ENCODE measurements at regions not wholly inside any gene's neighbourhood (a gene's known extent, or its start where the extent isn't known, plus 50 kb on each side); places are given as distances from the start of the nearest gene placed in this dataset.

GRCh38 chr20:20799716-20800312, 87.4 kb upstream of the RALGAPA2 start:
- WGBS (ENCODE audit: missing lambda C conversion rate), result 50% methylated on average over 6 of the region's 6 CpGs
- H3K27ac ChIP-seq, result no peak overlapping the region
- CTCF ChIA-PET, result interaction anchor here (1.0 kb wide), 1 partner anchor 38 kb away, joined by 3 read pairs; no protein-coding TSS in a partner anchor
- ATAC-seq (no peak), FAIRE-seq (no peak), DNase-seq (ENCODE audit: low read depth in 1 of 2, low spot score in 1 of 2) (no peak)
- no peaks in the 10 kb centered on the region for H3K9me3 ChIP-seq
- H3K4me3 ChIP-seq, result no peak overlapping the region
- POLR2A ChIA-PET, result no interaction called here
- no peak overlapping the region for H3K4me2 ChIP-seq
- no peaks in the 10 kb centered on the region for H3K4me1 ChIP-seq
- no peak for TF ChIP-seq BHLHE40 (IDR thresholded peaks at IDR 0.05; ENCODE audit: low read depth, low read length)
- no peak for TF ChIP-seq ESRRA (IDR thresholded peaks at IDR 0.05; ENCODE audit: borderline replicate concordance, low read length)
- no peak for TF ChIP-seq FOXS1 (CRISPR knock-in tag; IDR thresholded peaks at IDR 0.05)
- TF ChIP-seq HDAC2 (IDR thresholded peaks at IDR 0.05), result no peak
- TF ChIP-seq KDM1A (IDR thresholded peaks at IDR 0.05; ENCODE audit: low read depth), result no peak
- TF ChIP-seq KDM5A (IDR thresholded peaks at IDR 0.05), result no peak
- TF ChIP-seq CBX8 (IDR thresholded peaks at IDR 0.05), result no peak
- TF ChIP-seq MAFK (IDR thresholded peaks at IDR 0.05; ENCODE audit: partially characterized antibody), result no peak
- no peak for TF ChIP-seq USF2 (IDR thresholded peaks at IDR 0.05)
- TF ChIP-seq SMC3 (IDR thresholded peaks at IDR 0.05), result no peak
- TF ChIP-seq ATOH8 (CRISPR knock-in tag; IDR thresholded peaks at IDR 0.05; ENCODE audit: low read depth), result no peak
- no peak for TF ChIP-seq TP53 (CRISPR knock-in tag; IDR thresholded peaks at IDR 0.05)
- no peak for TF ChIP-seq HOXB13 (CRISPR knock-in tag; IDR thresholded peaks at IDR 0.05; ENCODE audit: low read depth)
- no peak for TF ChIP-seq CHD2 (IDR thresholded peaks at IDR 0.05; ENCODE audit: low read length, partially characterized antibody)
- no peak for TF ChIP-seq ZFP36 (IDR thresholded peaks at IDR 0.05; ENCODE audit: borderline replicate concordance, partially characterized antibody)
- no peak for TF ChIP-seq RCOR1 (IDR thresholded peaks at IDR 0.05; ENCODE audit: low read depth, low read length)
- no peak for TF ChIP-seq CHD4 (IDR thresholded peaks at IDR 0.05; ENCODE audit: borderline replicate concordance)
- TF ChIP-seq RNF2 (IDR thresholded peaks at IDR 0.05; ENCODE audit: borderline replicate concordance, low read depth), result no peak

DNA sequence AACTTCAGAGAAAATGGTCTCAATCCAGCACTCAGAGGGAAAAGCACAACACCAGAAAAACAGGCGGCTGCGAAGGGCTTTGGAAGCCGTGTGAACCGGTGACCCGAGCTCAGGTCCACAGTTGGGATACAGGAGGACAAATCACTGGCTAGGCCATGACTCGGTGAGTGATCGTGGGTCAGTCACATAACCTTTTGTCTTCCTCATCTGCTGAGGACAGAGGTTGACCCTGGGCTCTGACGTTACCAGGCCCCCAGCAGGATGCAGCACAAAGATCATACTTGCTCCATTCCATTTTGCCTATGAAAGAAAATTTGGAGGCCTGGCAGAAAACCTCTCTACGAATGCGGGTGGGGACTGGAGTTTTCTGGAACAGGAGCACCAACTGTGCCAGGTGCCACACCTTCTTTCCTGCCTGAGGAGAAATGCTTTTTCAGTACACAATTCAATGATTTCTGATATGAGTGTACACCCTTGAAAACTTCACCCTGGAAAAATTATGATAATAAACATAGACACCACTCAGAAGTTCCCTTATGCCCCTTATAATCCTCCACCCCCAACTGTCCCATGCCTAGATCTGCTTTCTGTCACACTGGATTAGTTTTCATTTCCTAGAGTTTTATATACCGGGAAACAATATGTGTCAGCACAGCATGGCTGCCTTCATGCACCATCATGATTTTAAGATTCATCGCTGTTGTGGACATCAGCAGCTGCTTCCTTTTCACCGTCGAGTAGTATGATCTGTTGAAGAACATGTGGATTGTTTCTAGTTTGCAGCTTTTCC, 85.3 kb upstream of the RALGAPA2 start:
- H3K4me1 ChIP-seq, result no peaks in the 10 kb centered on the region
- ATAC-seq (no peak), DNase-seq (ENCODE audit: low read depth in 1 of 2, low spot score in 1 of 2) (no peak), FAIRE-seq (no peak)
- no peak overlapping the region for H3K4me2 ChIP-seq
- ChIA-PET CTCF (interaction anchor here (1.0 to 1.4 kb wide), 4 partner anchors 12 to 38 kb away, joined by 3 to 4 read pairs (median 4); no protein-coding TSS in a partner anchor), POLR2A (no interaction called here)
- H3K9me3 ChIP-seq, result no peaks in the 10 kb centered on the region
- H3K27ac ChIP-seq, result no peak overlapping the region
- no peak overlapping the region for H3K4me3 ChIP-seq
- WGBS (ENCODE audit: missing lambda C conversion rate), result 59% methylated on average over 14 of the region's 14 CpGs
- no peak for TF ChIP-seq JUN (IDR thresholded peaks at IDR 0.05)
- TF ChIP-seq RNF2 (IDR thresholded peaks at IDR 0.05; ENCODE audit: borderline replicate concordance, low read depth), result no peak
- no peak for TF ChIP-seq MAZ (IDR thresholded peaks at IDR 0.05; ENCODE audit: borderline replicate concordance, low read depth, low read length)
- no peak for TF ChIP-seq RARB (CRISPR knock-in tag; IDR thresholded peaks at IDR 0.05)
- TF ChIP-seq HES2 (IDR thresholded peaks at IDR 0.05), result no peak
- no peak for TF ChIP-seq CBX8 (IDR thresholded peaks at IDR 0.05)
- no peak for TF ChIP-seq POLR2A (IDR thresholded peaks at IDR 0.05; ENCODE audit: low read length)
- TF ChIP-seq EP300 (IDR thresholded peaks at IDR 0.05), result no peak
- no peak for TF ChIP-seq RCOR1 (IDR thresholded peaks at IDR 0.05; ENCODE audit: low read depth, low read length)
- TF ChIP-seq ZC3H11A (IDR thresholded peaks at IDR 0.05), result no peak
- TF ChIP-seq JUNB (IDR thresholded peaks at IDR 0.05), result no peak
- no peak for TF ChIP-seq BCL3 (IDR thresholded peaks at IDR 0.05)
- TF ChIP-seq ESRRA (IDR thresholded peaks at IDR 0.05; ENCODE audit: borderline replicate concordance, low read length), result no peak
- TF ChIP-seq, protein P1, sequence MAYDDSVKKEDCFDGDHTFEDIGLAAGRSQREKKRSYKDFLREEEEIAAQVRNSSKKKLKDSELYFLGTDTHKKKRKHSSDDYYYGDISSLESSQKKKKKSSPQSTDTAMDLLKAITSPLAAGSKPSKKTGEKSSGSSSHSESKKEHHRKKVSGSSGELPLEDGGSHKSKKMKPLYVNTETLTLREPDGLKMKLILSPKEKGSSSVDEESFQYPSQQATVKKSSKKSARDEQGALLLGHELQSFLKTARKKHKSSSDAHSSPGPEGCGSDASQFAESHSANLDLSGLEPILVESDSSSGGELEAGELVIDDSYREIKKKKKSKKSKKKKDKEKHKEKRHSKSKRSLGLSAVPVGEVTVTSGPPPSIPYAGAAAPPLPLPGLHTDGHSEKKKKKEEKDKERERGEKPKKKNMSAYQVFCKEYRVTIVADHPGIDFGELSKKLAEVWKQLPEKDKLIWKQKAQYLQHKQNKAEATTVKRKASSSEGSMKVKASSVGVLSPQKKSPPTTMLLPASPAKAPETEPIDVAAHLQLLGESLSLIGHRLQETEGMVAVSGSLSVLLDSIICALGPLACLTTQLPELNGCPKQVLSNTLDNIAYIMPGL (CRISPR knock-in tag; IDR thresholded peaks at IDR 0.05; ENCODE audit: borderline replicate concordance), result no peak
- TF ChIP-seq KDM5A (IDR thresholded peaks at IDR 0.05), result no peak
- TF ChIP-seq MYC (IDR thresholded peaks at IDR 0.05; ENCODE audit: borderline replicate concordance, low read length), result no peak
